Fibroblast of peridontal ligament (primary cell): ENCODE measurements at regions not wholly inside any gene's neighbourhood (a gene's known extent, or its start where the extent isn't known, plus 50 kb on each side); places are given as distances from the start of the nearest gene placed in this dataset.
"Not testable (repeated sequence)": the region's sequence is repeated elsewhere in the genome, so short reads cannot be mapped to it uniquely, and the experiment has no call there.

ENCODE experiments used
- DNase-seq: peaks from one replicate; pipeline ENCODE4 v3.0.0-alpha.2; 2010; ENCODE audit errors: extremely low read depth

DNA sequence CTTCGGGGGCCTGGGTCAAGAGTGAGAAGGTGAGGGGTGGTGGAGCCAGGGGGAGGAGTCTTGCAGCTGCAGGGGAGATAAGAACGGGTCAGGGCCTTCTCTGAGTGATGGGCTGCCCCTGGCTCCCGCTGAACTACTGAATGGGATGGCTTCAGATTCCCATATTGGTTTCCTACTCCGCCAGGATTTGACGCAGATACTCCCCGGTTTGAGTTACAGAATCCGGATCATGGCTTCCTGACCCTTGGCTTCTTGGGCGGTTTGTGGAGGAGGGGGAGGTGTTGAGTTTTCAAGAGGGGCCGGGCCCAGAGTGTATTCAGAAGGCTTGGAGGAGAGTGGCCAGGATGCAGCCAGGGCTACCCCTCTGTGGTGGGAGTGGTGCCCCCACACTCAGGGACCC is 119.9 kb upstream of the ATP2B2 start:
- no peak for DNase-seq

- DNase-seq = no peak
Observed at GRCh38 chr3:10627884-10628572, 122.6 kb upstream of the ATP2B2 start.

GRCh38 chr3:10628891-10629670 is 123.7 kb upstream of the ATP2B2 start:
- DNase-seq = no peak

DNA sequence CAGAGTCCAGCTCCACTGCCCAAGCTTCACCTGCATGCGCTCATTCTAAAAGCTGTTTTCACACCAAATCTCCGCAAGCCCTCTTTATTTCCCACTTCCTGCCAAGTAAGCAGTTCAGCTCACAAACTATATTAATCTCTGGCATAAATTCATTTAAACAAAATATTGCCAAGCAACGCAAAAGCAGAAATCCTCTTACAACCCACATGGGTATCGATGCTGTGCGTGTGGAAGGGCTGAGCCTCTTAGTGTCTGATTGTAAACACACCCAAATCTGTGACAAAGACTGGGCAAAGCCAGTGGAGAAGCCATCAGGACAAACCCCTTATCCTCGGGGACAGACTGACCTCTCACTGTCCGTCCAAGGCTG is 124.3 kb upstream of the ATP2B2 start:
- no peak for DNase-seq

- no peak for DNase-seq
Observed at GRCh38 chr3:10631224-10631623, 125.8 kb upstream of the ATP2B2 start.

GRCh38 chr3:10632125-10632524 is 126.7 kb upstream of the ATP2B2 start:
- no peak for DNase-seq

DNA sequence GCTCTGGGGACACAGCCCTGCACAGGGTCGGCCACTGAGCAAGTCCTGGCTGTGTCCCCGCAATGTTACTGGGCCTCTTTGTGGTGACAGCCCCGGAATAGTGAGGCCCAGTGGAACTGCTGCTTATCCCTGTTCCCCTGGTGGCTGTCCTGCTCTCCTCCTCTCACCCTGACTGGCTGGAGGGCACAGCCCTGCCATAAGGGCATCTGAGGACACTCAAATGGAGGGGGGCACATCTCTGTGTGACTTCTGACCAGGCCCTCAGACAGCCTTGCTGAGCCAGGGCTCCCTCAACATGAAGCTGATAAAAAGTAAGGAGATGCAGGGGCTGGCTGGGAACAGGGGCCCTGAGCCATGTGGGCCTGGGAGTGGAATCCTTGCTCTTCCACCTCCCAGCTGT is 127.4 kb upstream of the ATP2B2 start:
- DNase-seq = no peak

DNA sequence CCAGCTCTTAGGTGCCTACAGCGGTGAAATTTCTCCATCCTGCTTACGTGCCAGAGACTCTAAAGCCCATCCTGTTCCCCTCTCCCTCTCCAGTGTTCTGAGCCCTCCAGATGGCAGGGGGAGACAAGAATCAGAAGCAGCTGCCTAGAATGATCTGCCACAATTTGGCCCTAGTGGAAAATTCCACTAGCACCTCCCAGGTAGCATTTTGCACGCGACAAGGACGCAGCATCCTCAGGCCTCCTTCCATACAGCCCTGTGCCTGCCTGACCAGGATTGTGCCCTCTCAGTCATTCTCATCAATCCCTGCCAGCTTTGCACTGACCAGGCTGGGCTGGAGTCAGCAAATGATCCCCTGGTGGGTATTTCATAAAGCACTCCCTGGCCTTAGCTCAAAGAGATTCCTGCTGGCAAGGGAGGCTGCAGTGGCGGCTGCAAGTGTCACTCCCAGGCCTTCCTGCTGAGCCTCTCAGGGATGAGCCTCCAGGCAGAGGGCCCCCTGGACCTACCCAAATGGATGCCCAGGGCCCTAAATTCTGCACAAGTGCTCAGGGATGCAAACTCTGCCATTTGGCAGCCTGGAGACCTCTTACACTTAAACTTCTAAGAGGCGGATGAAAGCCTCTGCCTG is 130.2 kb upstream of the ATP2B2 start:
- DNase-seq = no peak

DNA sequence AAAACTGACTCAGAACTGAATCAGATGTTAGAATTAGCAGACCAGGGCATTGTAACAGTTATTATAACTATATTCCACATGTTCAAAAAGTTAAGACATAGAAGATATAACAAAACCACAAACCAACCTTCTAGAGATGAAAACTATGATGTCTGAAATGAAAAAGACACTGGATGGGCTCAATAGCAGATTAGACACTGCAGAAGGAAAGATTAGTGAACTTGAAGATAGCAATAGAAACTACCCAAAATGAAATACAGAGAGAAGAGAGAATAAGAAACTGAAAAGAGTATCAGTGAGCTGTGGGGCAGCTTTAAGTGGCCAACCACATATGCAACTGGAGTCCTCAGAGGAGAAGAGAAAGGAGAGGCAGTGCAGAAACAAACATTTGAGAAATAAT is 132.0 kb upstream of the ATP2B2 start:
- DNase-seq = no peak

DNA sequence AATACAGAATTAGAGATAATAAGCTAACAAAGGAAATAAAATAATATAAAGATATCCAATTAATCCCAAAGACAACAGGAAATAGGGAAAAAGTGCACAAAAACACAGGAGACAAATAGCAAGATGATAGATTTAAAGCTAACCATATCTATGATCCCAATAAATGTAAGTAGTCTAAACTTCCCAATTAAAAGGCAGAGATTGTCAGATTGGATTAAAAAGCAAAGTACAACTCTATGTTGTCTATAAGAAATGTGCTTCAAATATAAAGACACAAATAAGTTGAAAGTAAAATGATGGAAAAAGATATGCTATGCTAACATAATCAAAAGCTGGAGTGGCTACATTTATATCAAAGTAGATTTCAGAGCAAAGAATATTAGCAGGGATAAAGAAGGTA is 133.1 kb upstream of the ATP2B2 start:
- DNase-seq = no peak

DNA sequence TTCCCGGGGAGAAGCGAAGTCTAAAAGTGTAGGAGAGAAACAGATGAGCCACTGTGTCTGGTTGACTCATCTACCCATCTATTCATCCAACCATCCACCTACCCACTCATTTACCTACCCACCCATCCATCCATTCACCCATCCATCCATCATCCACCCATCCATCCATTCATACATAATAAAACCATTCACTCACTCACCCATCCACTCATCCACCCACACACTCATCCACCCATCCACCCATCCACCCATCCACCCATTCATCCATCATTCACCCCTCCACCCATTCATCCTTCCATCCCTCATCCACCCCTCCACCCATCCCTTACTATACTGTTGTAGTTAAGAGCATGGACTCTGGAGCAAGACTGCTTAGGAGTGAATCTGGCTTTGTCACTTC is 136.4 kb upstream of the ATP2B2 start:
- DNase-seq = no peak

DNA sequence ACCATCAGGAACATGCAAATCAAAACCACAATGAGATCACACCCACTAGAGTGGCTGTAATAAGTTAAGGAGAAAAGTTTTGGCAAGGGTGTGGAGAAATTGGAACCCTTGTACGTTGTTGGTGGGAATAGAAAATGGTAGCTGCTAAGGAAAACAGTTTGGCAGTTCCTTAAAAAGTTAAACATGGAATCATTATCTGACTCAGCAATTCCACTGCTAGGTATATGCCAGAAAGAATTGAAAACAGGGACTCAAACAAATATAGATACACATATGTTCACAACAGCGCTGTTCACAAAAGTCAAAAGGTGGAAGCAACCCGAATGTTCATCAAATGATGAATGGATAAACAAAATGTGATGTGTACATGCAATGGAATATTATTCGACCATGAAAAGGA is 138.8 kb upstream of the ATP2B2 start:
- no peak for DNase-seq

GRCh38 chr3:10645800-10646199 is 140.4 kb upstream of the ATP2B2 start:
- DNase-seq = no peak

DNA sequence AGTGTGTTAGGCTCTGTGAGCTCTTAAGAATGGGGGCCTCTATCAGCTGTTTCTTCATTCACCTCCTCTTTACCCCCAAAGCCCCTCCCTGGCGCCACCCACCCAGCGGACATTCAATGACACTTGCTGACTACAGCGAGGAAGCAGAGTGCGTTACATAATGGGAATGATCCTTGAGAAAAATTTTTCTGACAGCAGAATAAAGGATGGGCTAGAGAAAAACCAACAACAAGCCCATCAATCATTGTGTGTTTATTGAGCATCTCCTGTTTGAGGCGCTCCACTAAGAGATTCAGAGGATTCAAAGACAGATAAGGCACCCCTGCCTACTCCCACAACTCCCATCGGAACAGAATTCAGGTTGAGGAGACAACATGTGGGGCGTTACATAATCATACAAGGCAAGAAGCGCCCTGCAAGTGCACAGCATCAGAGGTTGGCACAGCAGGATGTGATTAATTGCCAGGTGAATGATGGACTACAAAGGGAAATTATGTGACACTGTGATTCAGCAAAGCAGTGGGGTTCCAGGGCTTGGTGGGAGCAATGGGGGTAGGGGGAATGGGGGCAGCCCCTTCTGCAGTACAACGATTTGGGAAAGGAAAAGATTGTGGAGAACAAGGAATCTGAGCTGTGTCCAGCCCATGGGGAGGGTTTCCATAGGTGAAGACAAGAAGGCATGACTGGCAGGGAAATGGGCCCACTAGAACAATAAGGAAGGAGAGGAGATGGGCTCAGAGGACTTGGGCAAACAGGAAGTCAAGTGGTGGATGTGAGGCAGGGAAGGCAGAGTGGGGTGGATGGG is 141.3 kb upstream of the ATP2B2 start:
- DNase-seq = no peak

DNA sequence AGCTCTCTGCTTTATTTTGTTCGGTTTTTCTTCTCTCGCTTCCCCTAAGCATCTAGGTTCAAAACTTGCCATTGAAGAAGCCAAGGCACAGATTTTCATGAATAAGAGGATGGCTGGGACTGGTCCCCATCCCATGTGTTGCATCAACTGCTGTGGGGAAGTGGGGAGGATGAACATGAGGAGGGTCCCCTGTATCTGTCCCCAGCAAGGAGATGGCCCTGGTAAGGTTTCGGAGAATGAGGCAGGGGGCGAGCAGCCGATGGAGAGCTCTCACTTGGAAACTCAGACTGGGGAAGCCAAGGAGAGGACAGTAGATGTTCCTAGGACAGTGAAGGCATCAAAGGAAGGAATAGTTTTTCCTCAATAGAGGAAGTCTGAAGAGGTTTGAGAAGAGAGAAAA is 142.0 kb upstream of the ATP2B2 start:
- DNase-seq = no peak

GRCh38 chr3:10648181-10648580 is 142.8 kb upstream of the ATP2B2 start:
- no peak for DNase-seq

DNA sequence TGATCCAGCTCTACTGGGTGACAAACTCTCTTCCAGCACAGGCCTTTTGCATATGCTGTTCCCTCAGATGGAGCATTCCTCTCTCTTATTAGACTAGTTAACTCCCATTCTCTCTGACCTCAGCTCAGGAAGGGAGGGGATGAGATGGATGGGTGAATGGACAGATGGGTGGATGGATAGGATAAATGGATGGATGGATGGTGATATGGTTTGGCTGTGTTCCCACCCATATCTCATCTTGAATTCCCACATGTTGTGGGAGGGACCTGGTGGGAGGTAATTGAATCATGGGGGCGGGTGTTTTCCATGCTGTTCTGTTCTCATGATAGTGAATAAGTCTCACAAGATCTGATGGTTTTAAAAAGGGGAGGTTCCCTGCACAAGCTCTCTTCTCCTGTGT is 144.1 kb upstream of the ATP2B2 start:
- not testable (repeated sequence) for DNase-seq

- DNase-seq = no peak
Observed at GRCh38 chr3:10651506-10651905, 146.1 kb upstream of the ATP2B2 start.

GRCh38 chr3:10653241-10653640 is 147.9 kb upstream of the ATP2B2 start:
- no peak for DNase-seq

DNA sequence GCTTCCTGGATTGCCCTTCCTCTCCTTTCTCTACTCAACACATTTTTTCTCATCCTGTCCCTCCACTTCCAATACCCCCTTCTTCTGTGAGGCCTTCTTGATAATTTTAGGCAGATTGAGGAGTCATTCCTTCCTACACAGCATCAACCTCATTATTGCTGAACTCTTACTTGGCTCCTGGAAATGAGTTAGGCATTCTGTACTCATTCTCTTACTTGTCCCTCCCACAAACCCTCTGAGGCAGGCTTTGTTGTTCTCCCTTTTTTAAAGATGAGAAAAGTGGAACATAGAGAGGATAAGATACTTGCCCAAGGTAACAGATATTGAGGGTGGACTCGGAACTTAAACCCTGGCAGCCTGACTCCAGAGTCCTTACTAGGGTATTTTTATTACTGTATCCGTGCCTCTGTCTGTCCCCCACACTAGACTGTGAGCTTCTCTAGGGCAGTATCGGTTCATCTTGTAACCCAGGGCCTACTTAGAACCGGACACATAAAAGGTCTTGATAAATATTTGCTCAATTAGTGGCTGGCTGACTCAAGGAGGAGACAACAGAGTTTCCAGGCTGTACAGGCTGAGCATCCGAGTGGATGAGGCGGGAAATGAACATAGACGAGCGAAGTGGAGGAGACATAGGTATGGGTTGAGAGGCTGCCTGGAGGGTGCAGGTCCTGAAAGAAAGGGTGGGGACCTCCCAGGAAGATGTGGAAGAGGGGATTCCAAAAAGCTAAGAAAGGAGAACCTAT is 148.7 kb upstream of the ATP2B2 start:
- DNase-seq = no peak

DNA sequence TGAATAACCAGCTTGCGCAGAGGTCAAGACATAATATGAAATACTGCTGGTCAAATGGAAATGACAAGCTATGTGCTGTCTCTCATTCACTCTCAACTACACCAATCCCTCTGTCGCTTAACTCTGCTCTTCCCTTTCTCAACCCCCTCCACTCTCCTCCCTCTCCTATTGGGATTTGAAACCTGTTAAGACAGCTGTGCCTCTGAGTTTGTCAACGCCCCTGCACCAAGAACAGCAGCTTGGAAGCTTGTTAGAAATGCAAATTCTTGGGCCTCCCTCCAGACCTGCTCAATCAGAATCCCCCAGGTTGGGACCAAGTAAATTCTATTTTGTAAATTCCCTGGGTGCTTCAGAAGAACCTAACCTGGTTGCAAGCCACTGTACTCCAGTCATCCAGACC is 149.7 kb upstream of the ATP2B2 start:
- no peak for DNase-seq

- not testable (repeated sequence) for DNase-seq
Observed at GRCh38 chr3:10657339-10657738, 152.0 kb upstream of the ATP2B2 start.
